Kidney epithelial cell (primary cell): ENCODE measurements at regions not wholly inside any gene's neighbourhood (a gene's known extent, or its start where the extent isn't known, plus 50 kb on each side); places are given as distances from the start of the nearest gene placed in this dataset.

Source experiments
- DNase-seq: peaks from one replicate; pipeline ENCODE4 v3.0.0-alpha.2; 2010; ENCODE audit warnings: low read depth
- H3K27me3 ChIP-seq: 2 replicates; pipeline ENCODE4 v1.6.0; 2011; ENCODE audit warnings: low read length; ENCODE audit not compliant: control insufficient read depth, insufficient read depth
- H3K36me3 ChIP-seq: 2 replicates; pipeline ENCODE4 v1.5.1; 2011; ENCODE audit warnings: low read length; ENCODE audit not compliant: control insufficient read depth, insufficient read depth
- H3K4me3 ChIP-seq: 2 replicates; pipeline ENCODE4 v1.5.1; 2011; ENCODE audit warnings: low read depth, mild to moderate bottlenecking, control low read depth, low read length
- CTCF ChIP-seq: IDR thresholded peaks from 2 replicates; pipeline ENCODE4 v1.5.1; 2011; ENCODE audit warnings: mild to moderate bottlenecking, moderate library complexity, low read length, control low read depth, inconsistent platforms; ENCODE audit not compliant: insufficient read depth, poor library complexity, severe bottlenecking

DNA sequence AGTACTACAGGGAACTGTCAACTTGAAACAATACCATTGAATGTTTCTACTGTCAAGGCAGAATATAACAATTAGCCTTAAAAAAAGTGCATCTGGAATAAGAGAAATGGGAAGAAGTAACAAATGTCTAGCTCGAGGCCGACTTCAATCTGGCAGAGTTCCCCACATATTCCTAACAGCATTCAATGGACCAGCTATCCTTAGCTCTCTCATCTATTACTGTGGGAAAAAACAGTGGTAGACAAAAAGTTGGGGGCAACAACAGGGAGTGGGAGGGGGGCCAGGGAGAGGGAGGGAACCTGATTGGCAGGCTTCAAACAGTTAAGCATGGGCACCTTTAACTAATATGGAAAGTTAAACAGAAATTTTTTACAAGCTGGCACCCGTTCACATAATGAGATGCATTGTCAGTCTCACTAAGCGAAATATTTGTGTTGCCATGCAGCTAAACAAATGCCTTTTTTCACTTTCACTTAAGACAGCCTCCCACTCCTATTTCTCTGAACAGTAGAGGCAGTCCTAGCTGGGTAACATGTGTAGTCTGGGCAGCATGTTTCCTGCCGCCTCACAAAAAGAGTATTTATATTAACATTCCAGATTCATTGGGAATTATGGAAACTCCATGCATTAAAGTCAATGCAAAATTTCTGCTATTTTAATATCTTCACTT lies 62.2 kb upstream of the SOX6 start:
- Histone ChIP-seq H3K36me3 (no peaks in the 10 kb centered on the region), H3K27me3 (no peaks in the 10 kb centered on the region), H3K4me3 (no peak overlapping the region)
- no peak for TF ChIP-seq CTCF
- DNase-seq: no peak

DNA sequence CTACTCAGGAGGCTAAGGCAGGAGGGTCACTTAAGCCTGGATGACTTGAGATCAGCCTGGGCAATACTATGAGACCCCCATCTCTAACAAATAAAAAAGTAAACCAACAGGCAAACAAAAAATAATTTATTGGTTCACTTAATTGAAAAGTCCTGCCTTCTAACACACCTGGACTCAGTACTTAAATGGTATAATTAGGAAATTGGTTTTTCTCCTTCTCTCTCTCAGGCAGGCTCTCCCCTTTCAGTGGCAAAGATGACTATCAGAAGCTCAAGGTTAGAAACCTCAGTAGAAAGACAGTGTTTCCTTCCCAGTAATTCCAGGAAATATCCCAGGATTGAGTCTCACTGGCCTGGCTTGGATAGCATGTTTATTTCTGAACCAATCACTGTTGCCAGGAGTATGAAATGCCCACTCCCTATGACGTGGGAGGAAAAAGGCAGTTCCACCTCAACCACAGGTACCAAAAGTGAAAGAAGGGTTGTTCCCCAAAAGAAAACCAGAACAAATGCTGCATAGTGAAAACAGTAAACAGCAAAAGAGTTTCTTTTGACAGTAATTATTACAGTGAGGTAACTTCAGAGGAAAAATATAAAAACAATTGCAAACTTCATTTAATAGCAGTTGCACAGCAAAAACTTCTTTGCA lies 56.3 kb upstream of the SOX6 start:
- DNase-seq: no peak
- Histone ChIP-seq H3K36me3 (no peaks in the 10 kb centered on the region), H3K27me3 (no peaks in the 10 kb centered on the region), H3K4me3 (no peak overlapping the region)
- no peak for TF ChIP-seq CTCF

- DNase-seq: peak; percentile 57
- no peak for TF ChIP-seq CTCF
- H3K4me3 ChIP-seq: no peak overlapping the region
- no peaks in the 10 kb centered on the region for H3K27me3 ChIP-seq
- no peaks in the 10 kb centered on the region for H3K36me3 ChIP-seq
These were observed 54.1 kb upstream of the SOX6 start for GRCh38 chr11:16410479-16410878.

GRCh38 chr11:16408619-16409018 lies 52.3 kb upstream of the SOX6 start:
- Histone ChIP-seq H3K36me3 (no peaks in the 10 kb centered on the region), H3K27me3 (no peaks in the 10 kb centered on the region), H3K4me3 (no peak overlapping the region)
- TF ChIP-seq CTCF: no peak
- no peak for DNase-seq

- DNase-seq: no peak
- Histone ChIP-seq H3K36me3 (no peaks in the 10 kb centered on the region), H3K4me3 (no peak overlapping the region), H3K27me3 (no peaks in the 10 kb centered on the region)
- no peak for TF ChIP-seq CTCF
These were observed 49.9 kb upstream of the SOX6 start for GRCh38 chr11:16406226-16406625.
